CD4-positive, alpha-beta memory T cell (primary cell): ENCODE measurements at regions not wholly inside any gene's neighbourhood (a gene's known extent, or its start where the extent isn't known, plus 50 kb on each side); places are given as distances from the start of the nearest gene placed in this dataset.
"Not testable (repeated sequence)": the region's sequence is repeated elsewhere in the genome, so short reads cannot be mapped to it uniquely, and the experiment has no call there.

ENCODE experiments used
- CTCF ChIA-PET: fragments of 350-600 bp; sonication (Branson Sonifier 250); formaldehyde crosslinking; loops from one replicate; lab custom pipeline; 2021; ENCODE audit warnings: inconsistent platforms; ENCODE audit not compliant: partially characterized antibody; lab: Charles Lee
- POLR2A ChIA-PET: fragments of 350-600 bp; sonication (Branson Sonifier 250); formaldehyde crosslinking; loops from one replicate; lab custom pipeline; 2021; ENCODE audit not compliant: partially characterized antibody; lab: Charles Lee
- DNase-seq, 5 donors: peaks; one replicate each; pipeline versions ENCODE4 v3.0.0 to v3.0.0-alpha.2; 2020 to 2022; ENCODE audit warnings: mixed read lengths in 1 of 5
- H3K27ac ChIP-seq: one replicate; pipeline ENCODE4 v1.7.0; 2013; ENCODE audit warnings: low read depth, low read length
- H3K27me3 ChIP-seq: 2 replicates; pipeline ENCODE4 v1.7.0; 2013; ENCODE audit warnings: mild to moderate bottlenecking, low read length, moderate library complexity; ENCODE audit not compliant: insufficient read depth
- H3K36me3 ChIP-seq: 2 replicates; pipeline ENCODE4 v1.7.0; 2013; ENCODE audit warnings: mild to moderate bottlenecking, low read length, moderate library complexity; ENCODE audit not compliant: insufficient read depth
- H3K4me1 ChIP-seq: 2 replicates; pipeline ENCODE4 v1.7.0; 2013; ENCODE audit warnings: mild to moderate bottlenecking, low read length, moderate library complexity; ENCODE audit not compliant: insufficient read depth
- H3K4me3 ChIP-seq, 2 donors: one replicate each; pipeline ENCODE4 v1.7.0; 2013; ENCODE audit warnings: low read length in 2 of 2, mild to moderate bottlenecking in 1 of 2
- H3K9me3 ChIP-seq, 2 donors: one replicate each; pipeline ENCODE4 v1.7.0; 2013; ENCODE audit warnings: low read length in 2 of 2, control low read depth in 1 of 2; ENCODE audit not compliant: control insufficient read depth in 1 of 2
- H3K27ac Mint-ChIP-seq, 7 donors: one replicate each; pipeline ENCODE4 v1.8.0; 2020 to 2021; ENCODE audit warnings: mixed read lengths in 7 of 7, mild to moderate bottlenecking in 6 of 7, inconsistent platforms in 3 of 7, moderate library complexity in 3 of 7
- H3K27me3 Mint-ChIP-seq, 2 donors: one replicate each; pipeline ENCODE4 v1.8.0; 2020 to 2021; ENCODE audit warnings: mixed read lengths in 2 of 2
- H3K36me3 Mint-ChIP-seq, 2 donors: one replicate each; pipeline ENCODE4 v1.8.0; 2020 to 2021; ENCODE audit warnings: mixed read lengths in 2 of 2, inconsistent platforms in 1 of 2, mild to moderate bottlenecking in 1 of 2
- H3K4me1 Mint-ChIP-seq, 4 donors: one replicate each; pipeline ENCODE4 v1.8.0; 2020 to 2021; ENCODE audit warnings: mixed read lengths in 4 of 4, mild to moderate bottlenecking in 1 of 4
- H3K4me3 Mint-ChIP-seq, 8 donors: one replicate each; pipeline ENCODE4 v1.8.0; 2020 to 2021; ENCODE audit warnings: mixed read lengths in 8 of 8, mild to moderate bottlenecking in 7 of 8, moderate library complexity in 6 of 8, inconsistent platforms in 3 of 8
- H3K9me3 Mint-ChIP-seq, 8 donors: one replicate each; pipeline ENCODE4 v1.8.0; 2020 to 2021; ENCODE audit warnings: mixed read lengths in 8 of 8, mild to moderate bottlenecking in 5 of 8, inconsistent platforms in 3 of 8, moderate library complexity in 1 of 8
- intact Hi-C: fragments of 100-400 bp; cut with micrococcal nuclease; formaldehyde crosslinking; loops from one replicate; pipeline ENCODE4 v1.15.1; 2023

- H3K36me3 Mint-ChIP-seq = no peaks in the 10 kb centered on the region
- POLR2A ChIA-PET = no interaction called here
- intact Hi-C loops = no loop called here
Measured at GRCh38 chr3:81063896-81064295, 697.5 kb downstream of the GBE1 start.

GRCh38 chr3:81051133-81051532 is 710.3 kb downstream of the GBE1 start:
- intact Hi-C loops, H3K36me3 Mint-ChIP-seq, H3K4me3 ChIP-seq, CTCF ChIA-PET, H3K27ac Mint-ChIP-seq, H3K4me3 Mint-ChIP-seq, H3K4me1 Mint-ChIP-seq, H3K9me3 ChIP-seq, H3K27ac ChIP-seq, H3K9me3 Mint-ChIP-seq, H3K36me3 ChIP-seq, POLR2A ChIA-PET, H3K4me1 ChIP-seq, H3K27me3 Mint-ChIP-seq, DNase-seq, H3K27me3 ChIP-seq: not testable (repeated sequence)

More at GRCh38 chr3:81063896-81064295, 697.5 kb downstream of the GBE1 start:
- Histone ChIP-seq H3K9me3 (peaks cover 0 to 3% of the 10 kb centered on the region in 2 donors), H3K36me3 (no peaks in the 10 kb centered on the region), H3K4me3 (no peak overlapping the region), H3K4me1 (no peaks in the 10 kb centered on the region), H3K27ac (no peak overlapping the region), H3K27me3 (no peaks in the 10 kb centered on the region)
- CTCF ChIA-PET = no interaction called here
- Mint-ChIP-seq H3K4me3 (no peak overlapping the region), H3K27me3 (no peaks in the 10 kb centered on the region), H3K27ac (no peak overlapping the region), H3K4me1 (no peaks in the 10 kb centered on the region), H3K9me3 (peaks cover 2 to 21% (median 12%) of the 10 kb centered on the region in 8 donors)
- no peak for DNase-seq

GRCh38 chr3:81048058-81048665 is 713.3 kb downstream of the GBE1 start:
- H3K36me3 ChIP-seq = no peaks in the 10 kb centered on the region
- Mint-ChIP-seq H3K27ac (no peak overlapping the region), H3K9me3 (peaks cover 0 to 7% (median 2%) of the 10 kb centered on the region in 8 donors), H3K4me1 (no peaks in the 10 kb centered on the region), H3K27me3 (no peaks in the 10 kb centered on the region), H3K4me3 (no peak overlapping the region), H3K36me3 (no peaks in the 10 kb centered on the region)
- no peak overlapping the region for H3K4me3 ChIP-seq
- intact Hi-C loops = no loop called here
- no peaks in the 10 kb centered on the region for H3K4me1 ChIP-seq
- H3K27ac ChIP-seq = no peak overlapping the region
- no peaks in the 10 kb centered on the region for H3K9me3 ChIP-seq
- no peak for DNase-seq
- no peaks in the 10 kb centered on the region for H3K27me3 ChIP-seq
- CTCF ChIA-PET = no interaction called here
- POLR2A ChIA-PET = no interaction called here

GRCh38 chr3:81045976-81046375 is 715.5 kb downstream of the GBE1 start:
- DNase-seq = no peak
- Histone ChIP-seq H3K27me3 (no peaks in the 10 kb centered on the region), H3K4me1 (no peaks in the 10 kb centered on the region), H3K9me3 (no peaks in the 10 kb centered on the region), H3K36me3 (no peaks in the 10 kb centered on the region), H3K4me3 (no peak overlapping the region), H3K27ac (no peak overlapping the region)
- H3K9me3 Mint-ChIP-seq = peaks cover 0 to 8% (median 3%) of the 10 kb centered on the region in 8 donors
- POLR2A ChIA-PET = no interaction called here
- no peak overlapping the region for H3K4me3 Mint-ChIP-seq
- no peak overlapping the region for H3K27ac Mint-ChIP-seq
- CTCF ChIA-PET = no interaction called here
- H3K27me3 Mint-ChIP-seq = no peaks in the 10 kb centered on the region
- no peaks in the 10 kb centered on the region for H3K36me3 Mint-ChIP-seq
- intact Hi-C loops = no loop called here
- no peaks in the 10 kb centered on the region for H3K4me1 Mint-ChIP-seq

- H3K27me3 Mint-ChIP-seq = no peaks in the 10 kb centered on the region
- no peaks in the 10 kb centered on the region for H3K4me1 ChIP-seq
- ChIA-PET CTCF (no interaction called here), POLR2A (no interaction called here)
- no peaks in the 10 kb centered on the region for H3K27me3 ChIP-seq
- intact Hi-C loops = no loop called here
- H3K27ac Mint-ChIP-seq = no peak overlapping the region
- no peak overlapping the region for H3K4me3 ChIP-seq
- no peaks in the 10 kb centered on the region for H3K36me3 ChIP-seq
- H3K4me1 Mint-ChIP-seq = no peaks in the 10 kb centered on the region
- DNase-seq = no peak
- H3K27ac ChIP-seq = no peak overlapping the region
- H3K4me3 Mint-ChIP-seq = no peak overlapping the region
- H3K9me3 Mint-ChIP-seq = peaks cover 0 to 6% (median 4%) of the 10 kb centered on the region in 8 donors
- H3K36me3 Mint-ChIP-seq = no peaks in the 10 kb centered on the region
- H3K9me3 ChIP-seq = no peaks in the 10 kb centered on the region
Measured at GRCh38 chr3:81045246-81045645, 716.2 kb downstream of the GBE1 start.

- intact Hi-C loops = no loop called here
- ChIA-PET POLR2A (no interaction called here), CTCF (no interaction called here)
- H3K27ac ChIP-seq = no peak overlapping the region
- H3K36me3 Mint-ChIP-seq = no peaks in the 10 kb centered on the region
- H3K27me3 ChIP-seq = no peaks in the 10 kb centered on the region
- no peak overlapping the region for H3K4me3 ChIP-seq
- no peaks in the 10 kb centered on the region for H3K9me3 ChIP-seq
- H3K36me3 ChIP-seq = no peaks in the 10 kb centered on the region
- H3K4me1 Mint-ChIP-seq = no peaks in the 10 kb centered on the region
- no peaks in the 10 kb centered on the region for H3K4me1 ChIP-seq
- H3K27ac Mint-ChIP-seq = no peak overlapping the region
- H3K4me3 Mint-ChIP-seq = no peak overlapping the region
- no peaks in the 10 kb centered on the region for H3K27me3 Mint-ChIP-seq
- DNase-seq = no peak
- H3K9me3 Mint-ChIP-seq = peaks cover 0 to 9% (median 4%) of the 10 kb centered on the region in 8 donors
Measured at GRCh38 chr3:81043660-81044199, 717.7 kb downstream of the GBE1 start.

- no peak overlapping the region for H3K4me3 Mint-ChIP-seq
- no peaks in the 10 kb centered on the region for H3K4me1 Mint-ChIP-seq
- no peak overlapping the region for H3K4me3 ChIP-seq
- no peak overlapping the region for H3K27ac Mint-ChIP-seq
- no peaks in the 10 kb centered on the region for H3K27me3 ChIP-seq
- intact Hi-C loops = no loop called here
- H3K36me3 Mint-ChIP-seq = no peaks in the 10 kb centered on the region
- no peak overlapping the region for H3K27ac ChIP-seq
- no peaks in the 10 kb centered on the region for H3K27me3 Mint-ChIP-seq
- no peak for DNase-seq
- H3K9me3 ChIP-seq = no peaks in the 10 kb centered on the region
- H3K9me3 Mint-ChIP-seq = peaks cover 0 to 9% (median 3%) of the 10 kb centered on the region in 8 donors
- ChIA-PET POLR2A (no interaction called here), CTCF (no interaction called here)
- no peaks in the 10 kb centered on the region for H3K4me1 ChIP-seq
- no peaks in the 10 kb centered on the region for H3K36me3 ChIP-seq
Measured at GRCh38 chr3:81043009-81043408, 718.4 kb downstream of the GBE1 start.
